ENCODE measurements at regions not wholly inside any gene's neighbourhood (a gene's known extent, or its start where the extent isn't known, plus 50 kb on each side); places are given as distances from the start of the nearest gene placed in this dataset.

- H3K27me3 Mint-ChIP-seq = no peaks in the 10 kb centered on the region
- DNase-seq = no peak
- no peak for ATAC-seq
- no peak overlapping the region for H3K4me3 Mint-ChIP-seq
- H3K9me3 ChIP-seq (ENCODE audit: control insufficient read depth, low read length, poor library complexity, severe bottlenecking) = no peaks in the 10 kb centered on the region
- no peaks in the 10 kb centered on the region for H3K36me3 Mint-ChIP-seq (ENCODE audit: low read depth)
- no peak overlapping the region for H3K27ac Mint-ChIP-seq
- no peaks in the 10 kb centered on the region for H3K4me1 Mint-ChIP-seq
Measured at GRCh38 chr13:37385956-37386670, 212.5 kb downstream of the POSTN start.

DNA sequence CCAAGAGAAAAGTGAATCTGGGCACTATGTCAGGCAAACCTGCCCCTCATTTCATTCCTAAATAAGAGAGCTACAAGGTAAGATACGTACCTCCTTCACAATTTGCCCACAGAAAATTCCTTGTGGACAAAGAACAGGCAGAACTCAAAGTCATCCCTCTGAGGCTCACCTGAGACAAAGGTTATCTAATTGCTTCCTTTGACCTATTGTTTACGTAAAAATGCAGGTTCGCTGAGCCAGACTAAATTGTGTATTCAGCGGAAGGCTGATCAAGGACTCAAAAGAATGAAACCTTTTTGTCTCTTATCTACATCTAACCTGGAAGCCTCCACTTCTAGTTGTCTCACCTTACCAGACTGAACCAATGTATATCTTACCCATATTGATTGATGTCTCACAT, 213.3 kb downstream of the POSTN start:
- Mint-ChIP-seq H3K27ac (no peak overlapping the region), H3K27me3 (no peaks in the 10 kb centered on the region), H3K36me3 (ENCODE audit: low read depth) (no peaks in the 10 kb centered on the region), H3K4me1 (no peaks in the 10 kb centered on the region), H3K4me3 (no peak overlapping the region)
- ATAC-seq (no peak), DNase-seq (no peak)
- H3K9me3 ChIP-seq (ENCODE audit: control insufficient read depth, low read length, poor library complexity, severe bottlenecking) = no peaks in the 10 kb centered on the region

GRCh38 chr13:37383856-37384370, 214.7 kb downstream of the POSTN start:
- H3K27me3 Mint-ChIP-seq = no peaks in the 10 kb centered on the region
- no peaks in the 10 kb centered on the region for H3K9me3 ChIP-seq (ENCODE audit: control insufficient read depth, low read length, poor library complexity, severe bottlenecking)
- DNase-seq (no peak), ATAC-seq (no peak)
- H3K36me3 Mint-ChIP-seq (ENCODE audit: low read depth) = no peaks in the 10 kb centered on the region
- no peaks in the 10 kb centered on the region for H3K4me1 Mint-ChIP-seq
- H3K4me3 Mint-ChIP-seq = no peak overlapping the region
- H3K27ac Mint-ChIP-seq = no peak overlapping the region

- H3K36me3 Mint-ChIP-seq (ENCODE audit: low read depth) = no peaks in the 10 kb centered on the region
- H3K9me3 ChIP-seq (ENCODE audit: control insufficient read depth, low read length, poor library complexity, severe bottlenecking) = no peaks in the 10 kb centered on the region
- no peaks in the 10 kb centered on the region for H3K27me3 Mint-ChIP-seq
- H3K4me3 Mint-ChIP-seq = no peak overlapping the region
- ATAC-seq (no peak), DNase-seq (no peak)
- H3K4me1 Mint-ChIP-seq = no peaks in the 10 kb centered on the region
- H3K27ac Mint-ChIP-seq = no peak overlapping the region
Measured at GRCh38 chr13:37383046-37383445, 215.5 kb downstream of the POSTN start.

DNA sequence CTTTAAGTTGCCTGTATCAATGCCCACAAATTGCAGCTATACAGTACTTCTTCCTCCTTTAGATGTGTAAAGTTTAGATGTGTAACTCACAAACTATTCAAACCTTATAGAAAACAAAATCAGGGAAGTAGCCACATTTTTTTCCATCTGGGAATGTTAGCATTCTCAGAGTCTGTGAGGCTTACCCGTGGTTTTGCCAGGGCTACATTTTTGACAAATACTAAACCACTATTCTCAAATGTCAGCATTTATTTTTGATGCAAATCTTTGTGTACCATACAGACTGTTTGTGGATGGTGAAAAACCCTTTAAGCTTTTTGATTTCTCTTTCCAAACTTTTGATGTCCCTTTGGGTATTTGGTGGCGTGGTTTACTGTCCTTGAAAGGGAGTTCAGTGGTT, 216.4 kb downstream of the POSTN start:
- H3K27ac Mint-ChIP-seq = no peak overlapping the region
- H3K36me3 Mint-ChIP-seq (ENCODE audit: low read depth) = no peaks in the 10 kb centered on the region
- H3K4me1 Mint-ChIP-seq = no peaks in the 10 kb centered on the region
- no peaks in the 10 kb centered on the region for H3K9me3 ChIP-seq (ENCODE audit: control insufficient read depth, low read length, poor library complexity, severe bottlenecking)
- H3K27me3 Mint-ChIP-seq = no peaks in the 10 kb centered on the region
- no peak for DNase-seq
- ATAC-seq = no peak
- H3K4me3 Mint-ChIP-seq = no peak overlapping the region

DNA sequence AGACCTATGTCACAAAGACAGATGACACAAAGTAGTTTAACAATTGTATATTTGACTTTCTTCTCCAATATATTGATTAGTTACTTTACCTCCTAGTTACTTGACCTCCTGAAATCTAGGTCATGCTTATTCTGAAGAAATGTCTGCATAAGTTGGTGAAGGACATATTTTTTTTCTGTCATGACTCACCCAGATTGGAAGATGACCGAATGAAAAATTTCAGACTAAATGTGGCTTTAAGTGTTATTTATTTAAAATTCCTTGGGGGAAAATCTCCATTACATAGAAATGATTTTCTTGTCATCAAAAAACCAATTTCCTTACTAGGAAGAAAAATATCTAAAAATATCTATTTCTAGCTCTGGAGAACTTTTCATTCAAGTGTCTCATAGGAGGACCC, 217.1 kb downstream of the POSTN start:
- no peak for ATAC-seq
- Mint-ChIP-seq H3K36me3 (ENCODE audit: low read depth) (no peaks in the 10 kb centered on the region), H3K27ac (no peak overlapping the region), H3K4me1 (no peaks in the 10 kb centered on the region), H3K4me3 (no peak overlapping the region), H3K27me3 (no peaks in the 10 kb centered on the region)
- H3K9me3 ChIP-seq (ENCODE audit: control insufficient read depth, low read length, poor library complexity, severe bottlenecking) = no peaks in the 10 kb centered on the region
- DNase-seq = no peak

GRCh38 chr13:37379841-37380240, 218.7 kb downstream of the POSTN start:
- H3K4me1 Mint-ChIP-seq = no peaks in the 10 kb centered on the region
- H3K27me3 Mint-ChIP-seq = no peaks in the 10 kb centered on the region
- H3K36me3 Mint-ChIP-seq (ENCODE audit: low read depth) = no peaks in the 10 kb centered on the region
- DNase-seq = no peak
- no peak overlapping the region for H3K4me3 Mint-ChIP-seq
- no peaks in the 10 kb centered on the region for H3K9me3 ChIP-seq (ENCODE audit: control insufficient read depth, low read length, poor library complexity, severe bottlenecking)
- no peak for ATAC-seq
- no peak overlapping the region for H3K27ac Mint-ChIP-seq

DNA sequence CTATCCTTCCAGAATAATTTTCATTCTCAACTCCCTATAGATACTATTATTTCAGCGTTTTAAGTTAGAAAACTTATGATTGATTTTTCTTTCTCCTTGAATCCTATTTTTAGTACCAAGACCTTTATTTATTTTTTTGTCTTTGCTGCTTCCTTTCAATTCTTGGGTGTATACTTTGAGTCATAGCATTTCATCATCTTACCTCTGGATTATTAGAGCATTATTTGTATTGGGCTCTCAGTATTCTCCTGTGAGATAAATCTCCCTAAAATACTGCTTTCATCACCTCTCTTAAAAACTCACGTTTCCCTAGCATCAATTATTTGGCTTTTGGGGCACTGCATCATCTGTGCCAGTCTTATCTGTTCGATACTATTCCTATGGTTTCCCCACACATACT, 222.8 kb downstream of the POSTN start:
- no peak overlapping the region for H3K4me3 Mint-ChIP-seq
- H3K4me1 Mint-ChIP-seq = no peaks in the 10 kb centered on the region
- H3K27me3 Mint-ChIP-seq = no peaks in the 10 kb centered on the region
- no peak overlapping the region for H3K27ac Mint-ChIP-seq
- ATAC-seq (no peak), DNase-seq (no peak)
- no peaks in the 10 kb centered on the region for H3K9me3 ChIP-seq (ENCODE audit: control insufficient read depth, low read length, poor library complexity, severe bottlenecking)
- H3K36me3 Mint-ChIP-seq (ENCODE audit: low read depth) = no peaks in the 10 kb centered on the region

GRCh38 chr13:37375071-37375470, 223.5 kb downstream of the POSTN start:
- H3K4me3 Mint-ChIP-seq = no peak overlapping the region
- ATAC-seq (no peak), DNase-seq (no peak)
- H3K36me3 Mint-ChIP-seq (ENCODE audit: low read depth) = no peaks in the 10 kb centered on the region
- no peaks in the 10 kb centered on the region for H3K27me3 Mint-ChIP-seq
- no peaks in the 10 kb centered on the region for H3K4me1 Mint-ChIP-seq
- H3K27ac Mint-ChIP-seq = no peak overlapping the region
- H3K9me3 ChIP-seq (ENCODE audit: control insufficient read depth, low read length, poor library complexity, severe bottlenecking) = no peaks in the 10 kb centered on the region

DNA sequence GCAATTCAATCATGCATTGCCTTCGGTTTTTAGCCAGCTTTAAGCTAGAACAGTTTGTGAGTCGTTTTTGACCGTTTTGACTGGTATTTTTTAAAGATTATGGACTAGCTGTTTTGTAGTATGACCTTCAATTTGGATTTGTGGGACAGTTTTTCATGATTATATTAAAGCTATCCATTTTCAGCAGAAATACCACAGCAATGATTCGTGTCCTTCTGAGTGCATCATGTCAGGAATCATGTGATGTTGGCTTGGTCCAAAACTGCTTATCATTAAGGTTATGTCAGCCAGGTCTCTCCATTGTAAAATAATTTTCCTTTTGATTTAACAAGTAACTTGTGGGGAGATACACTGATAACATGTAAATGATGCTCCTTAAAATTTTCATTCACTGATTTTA, 229.0 kb downstream of the POSTN start:
- Mint-ChIP-seq H3K27ac (no peak overlapping the region), H3K27me3 (no peaks in the 10 kb centered on the region), H3K4me1 (no peaks in the 10 kb centered on the region), H3K36me3 (ENCODE audit: low read depth) (no peaks in the 10 kb centered on the region), H3K4me3 (no peak overlapping the region)
- no peak for ATAC-seq
- no peaks in the 10 kb centered on the region for H3K9me3 ChIP-seq (ENCODE audit: control insufficient read depth, low read length, poor library complexity, severe bottlenecking)
- no peak for DNase-seq

DNA sequence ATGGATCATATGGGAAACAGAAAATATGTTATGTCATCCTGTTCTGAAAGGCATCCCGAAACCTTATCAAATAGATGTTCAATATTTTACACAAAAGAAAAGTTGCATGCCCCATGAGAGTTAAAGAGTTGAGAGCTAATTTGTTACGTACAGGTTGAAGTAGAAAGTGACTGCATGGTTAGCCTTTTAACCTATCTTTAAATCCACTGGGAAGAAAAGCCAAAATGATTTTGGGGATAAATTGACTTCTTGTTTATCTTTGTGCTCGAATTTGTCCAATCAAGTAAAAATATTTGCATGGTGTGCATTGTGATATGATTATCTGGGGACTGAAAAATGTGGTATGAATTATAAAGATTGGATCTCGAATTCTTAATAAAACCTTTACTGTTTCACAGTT, 230.1 kb downstream of the POSTN start:
- Mint-ChIP-seq H3K4me1 (no peaks in the 10 kb centered on the region), H3K27me3 (no peaks in the 10 kb centered on the region), H3K4me3 (no peak overlapping the region), H3K27ac (no peak overlapping the region), H3K36me3 (ENCODE audit: low read depth) (no peaks in the 10 kb centered on the region)
- no peak for ATAC-seq
- no peaks in the 10 kb centered on the region for H3K9me3 ChIP-seq (ENCODE audit: control insufficient read depth, low read length, poor library complexity, severe bottlenecking)
- DNase-seq = no peak

- H3K4me3 Mint-ChIP-seq = no peak overlapping the region
- H3K27ac Mint-ChIP-seq = no peak overlapping the region
- no peak for DNase-seq
- no peak for ATAC-seq
- no peaks in the 10 kb centered on the region for H3K9me3 ChIP-seq (ENCODE audit: control insufficient read depth, low read length, poor library complexity, severe bottlenecking)
- no peaks in the 10 kb centered on the region for H3K27me3 Mint-ChIP-seq
- no peaks in the 10 kb centered on the region for H3K4me1 Mint-ChIP-seq
- H3K36me3 Mint-ChIP-seq (ENCODE audit: low read depth) = no peaks in the 10 kb centered on the region
Measured at GRCh38 chr13:37366044-37366770, 232.4 kb downstream of the POSTN start.

GRCh38 chr13:37365496-37365895, 233.1 kb downstream of the POSTN start:
- Mint-ChIP-seq H3K27me3 (no peaks in the 10 kb centered on the region), H3K4me3 (no peak overlapping the region), H3K27ac (no peak overlapping the region), H3K36me3 (ENCODE audit: low read depth) (no peaks in the 10 kb centered on the region), H3K4me1 (no peaks in the 10 kb centered on the region)
- DNase-seq = no peak
- no peak for ATAC-seq
- H3K9me3 ChIP-seq (ENCODE audit: control insufficient read depth, low read length, poor library complexity, severe bottlenecking) = no peaks in the 10 kb centered on the region

GRCh38 chr13:37364956-37365355, 233.6 kb downstream of the POSTN start:
- Mint-ChIP-seq H3K27ac (no peak overlapping the region), H3K27me3 (no peaks in the 10 kb centered on the region), H3K36me3 (ENCODE audit: low read depth) (no peaks in the 10 kb centered on the region), H3K4me1 (no peaks in the 10 kb centered on the region), H3K4me3 (no peak overlapping the region)
- no peaks in the 10 kb centered on the region for H3K9me3 ChIP-seq (ENCODE audit: control insufficient read depth, low read length, poor library complexity, severe bottlenecking)
- no peak for DNase-seq
- ATAC-seq = no peak

Measured in T-helper 17 cell (primary cell).